WERI-Rb-1 (cell line): ENCODE measurements at regions not wholly inside any gene's neighbourhood (a gene's known extent, or its start where the extent isn't known, plus 50 kb on each side); places are given as distances from the start of the nearest gene placed in this dataset.

ENCODE experiments used
- DNase-seq: peaks from one replicate; pipeline ENCODE4 v3.0.0-alpha.2; 2020
- H3K27ac ChIP-seq: fragments of 250-450 bp; sonication (Bioruptor Pico); 2 replicates; pipeline ENCODE4 v1.5.1; 2020; ENCODE audit warnings: mild to moderate bottlenecking, moderate library complexity
- H3K27me3 ChIP-seq: fragments of 250-450 bp; sonication (Bioruptor Pico); 2 replicates; pipeline ENCODE4 v1.5.1; 2021; ENCODE audit warnings: mild to moderate bottlenecking, low read depth, moderate library complexity; ENCODE audit not compliant: insufficient read depth, severe bottlenecking
- H3K36me3 ChIP-seq: fragments of 250-450 bp; sonication (Bioruptor Pico); 2 replicates; pipeline ENCODE4 v1.5.1; 2020; ENCODE audit warnings: mild to moderate bottlenecking, moderate library complexity
- H3K4me3 ChIP-seq: 2 replicates; pipeline ENCODE4 v1.5.1; 2011; ENCODE audit warnings: low read depth, mild to moderate bottlenecking, control low read depth, low read length
- H3K9me3 ChIP-seq: fragments of 250-450 bp; sonication (Bioruptor Pico); 2 replicates; pipeline ENCODE4 v1.5.1; 2021; ENCODE audit warnings: mild to moderate bottlenecking, moderate library complexity; ENCODE audit not compliant: severe bottlenecking
- CTCF ChIP-seq: IDR thresholded peaks from 2 replicates; pipeline ENCODE4 v1.5.1; 2011; ENCODE audit warnings: low read depth, mild to moderate bottlenecking, control low read depth, inconsistent platforms, low read length

DNA sequence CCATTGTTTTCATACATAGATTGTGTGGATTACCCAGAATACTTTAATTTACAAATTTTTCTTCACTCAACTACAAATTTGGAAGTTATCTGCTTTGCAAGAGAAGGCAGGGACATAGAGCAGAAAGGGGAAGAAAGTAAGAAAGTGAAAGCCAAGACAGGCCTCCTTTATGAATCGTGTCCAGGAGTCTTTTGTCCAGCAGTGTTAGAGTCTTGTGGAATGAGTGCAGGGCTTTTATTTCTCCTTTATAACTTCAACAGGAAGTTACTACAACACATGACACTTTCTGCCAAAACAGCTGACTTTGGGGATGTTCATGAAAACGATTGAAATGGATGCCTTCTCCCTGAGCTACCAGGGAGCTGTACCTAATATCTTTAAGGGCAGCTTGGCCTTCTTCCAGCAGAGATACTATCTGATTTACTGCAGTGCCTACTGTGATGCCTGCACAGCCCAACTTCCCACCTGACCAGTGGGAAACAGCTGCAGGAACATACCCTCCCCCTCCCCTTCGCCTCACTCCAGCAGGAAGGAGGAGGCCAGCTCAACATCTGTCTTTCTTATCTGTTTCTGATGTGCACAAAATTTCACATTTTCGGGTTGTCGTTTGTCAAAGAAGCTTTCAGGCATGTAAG, 557.7 kb upstream of the SLIT2 start:
- TF ChIP-seq CTCF: no peak
- no peak overlapping the region for H3K27ac ChIP-seq
- no peak for DNase-seq

DNA sequence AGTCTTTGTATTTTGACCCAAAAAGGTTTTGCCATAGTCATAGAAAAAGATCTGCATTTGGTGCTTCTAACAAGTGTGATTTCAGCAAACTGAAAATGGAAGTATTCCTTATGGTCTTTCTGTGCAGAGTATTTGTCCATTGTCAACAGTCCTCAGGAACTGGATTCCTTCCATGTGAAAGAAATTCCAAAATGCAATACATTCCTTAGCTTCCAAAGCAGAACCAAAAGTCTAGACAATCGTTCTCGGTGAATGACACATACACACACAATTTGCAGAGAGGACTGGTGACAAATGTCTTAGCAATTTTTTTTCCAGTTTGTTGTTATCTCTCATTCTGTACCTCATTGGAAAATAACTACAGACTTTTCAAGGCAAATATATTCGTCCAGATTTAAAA, 562.2 kb upstream of the SLIT2 start:
- H3K27ac ChIP-seq: no peak overlapping the region
- H3K27me3 ChIP-seq: no peaks in the 10 kb centered on the region
- H3K9me3 ChIP-seq: no peaks in the 10 kb centered on the region
- DNase-seq: no peak
- TF ChIP-seq CTCF: no peak
- H3K4me3 ChIP-seq: no peak overlapping the region
- H3K36me3 ChIP-seq: no peaks in the 10 kb centered on the region

More for the DNA sequence above, 557.7 kb upstream of the SLIT2 start:
- H3K9me3 ChIP-seq: no peaks in the 10 kb centered on the region
- no peaks in the 10 kb centered on the region for H3K27me3 ChIP-seq
- no peaks in the 10 kb centered on the region for H3K36me3 ChIP-seq
- H3K4me3 ChIP-seq: no peak overlapping the region

GRCh38 chr4:19686456-19686855, 565.2 kb upstream of the SLIT2 start:
- Histone ChIP-seq H3K9me3 (no peaks in the 10 kb centered on the region), H3K36me3 (no peaks in the 10 kb centered on the region), H3K27me3 (no peaks in the 10 kb centered on the region), H3K4me3 (no peak overlapping the region), H3K27ac (no peak overlapping the region)
- no peak for DNase-seq
- no peak for TF ChIP-seq CTCF

DNA sequence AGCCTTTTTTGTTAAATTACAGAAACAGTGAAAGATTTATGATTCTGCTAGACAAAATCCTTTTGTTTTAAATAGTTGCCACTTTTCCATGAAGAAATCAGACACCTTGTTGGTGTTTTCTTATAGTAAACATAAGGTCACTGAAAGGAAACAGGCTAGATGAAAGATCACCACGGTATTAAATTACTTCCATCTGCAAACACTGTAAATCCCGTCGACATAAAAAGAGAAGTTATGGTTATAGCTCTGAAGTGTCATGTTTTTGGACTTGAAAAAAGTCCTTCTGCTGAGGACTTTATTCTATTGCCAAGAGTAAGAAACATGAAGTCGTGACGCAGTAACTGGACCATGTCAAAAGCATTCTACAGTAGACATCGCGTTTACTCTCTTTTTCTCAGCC, 567.6 kb upstream of the SLIT2 start:
- H3K4me3 ChIP-seq: no peak overlapping the region
- no peaks in the 10 kb centered on the region for H3K27me3 ChIP-seq
- no peaks in the 10 kb centered on the region for H3K36me3 ChIP-seq
- no peak overlapping the region for H3K27ac ChIP-seq
- no peak for TF ChIP-seq CTCF
- no peak for DNase-seq
- no peaks in the 10 kb centered on the region for H3K9me3 ChIP-seq

GRCh38 chr4:19683426-19683825, 568.3 kb upstream of the SLIT2 start:
- Histone ChIP-seq H3K36me3 (no peaks in the 10 kb centered on the region), H3K4me3 (no peak overlapping the region), H3K9me3 (no peaks in the 10 kb centered on the region), H3K27ac (no peak overlapping the region), H3K27me3 (no peaks in the 10 kb centered on the region)
- no peak for DNase-seq
- no peak for TF ChIP-seq CTCF

DNA sequence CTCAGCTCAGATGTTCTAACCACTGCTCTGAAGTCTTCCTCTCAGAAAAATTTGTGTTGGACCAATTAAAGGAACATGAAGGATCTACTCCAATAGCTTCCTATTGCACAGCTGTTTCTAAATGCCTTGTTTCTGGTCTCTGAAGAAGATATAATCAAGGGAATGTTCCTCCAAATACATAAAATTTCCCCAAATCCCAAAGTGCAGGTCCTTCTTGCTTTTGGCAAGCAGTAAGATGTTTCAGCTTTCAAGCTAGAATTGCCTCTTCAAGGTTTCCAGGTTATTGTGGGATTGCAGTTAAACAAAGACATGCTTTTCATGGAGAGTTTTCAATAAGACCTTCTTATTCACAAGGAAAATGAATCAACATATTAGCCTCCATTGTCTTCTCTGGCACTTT, 574.5 kb upstream of the SLIT2 start:
- no peaks in the 10 kb centered on the region for H3K9me3 ChIP-seq
- peaks cover 4% of the 10 kb centered on the region for H3K27me3 ChIP-seq
- DNase-seq: no peak
- no peak for TF ChIP-seq CTCF
- no peaks in the 10 kb centered on the region for H3K36me3 ChIP-seq
- no peak overlapping the region for H3K4me3 ChIP-seq
- H3K27ac ChIP-seq: no peak overlapping the region
